HCT116 (cell line): ENCODE measurements at regions not wholly inside any gene's neighbourhood (a gene's known extent, or its start where the extent isn't known, plus 50 kb on each side); places are given as distances from the start of the nearest gene placed in this dataset.

Experiments
- CTCF ChIP-seq, 3 experiments: fragments of 200-600 bp in 1 of 3; sonication (generic) in 1 of 3; IDR thresholded peaks in 2 of 3; conservative IDR thresholded peaks in 1 of 3; 2 replicates each; pipeline ENCODE4 v1.5.1; 2012 to 2017; ENCODE audit warnings: low read depth in 2 of 3, low read length in 2 of 3, antibody characterized with exemption in 1 of 3, borderline replicate concordance in 1 of 3, control low read depth in 1 of 3, mild to moderate bottlenecking in 1 of 3, mixed read lengths in 1 of 3, mixed run types in 1 of 3, moderate library complexity in 1 of 3; ENCODE audit not compliant: insufficient read depth in 1 of 3
- EZH2phosphoT487 ChIP-seq: fragments of 200-600 bp; IDR thresholded peaks from 2 replicates; pipeline ENCODE4 v1.6.1; 2018; ENCODE audit warnings: antibody characterized with exemption, borderline replicate concordance

DNA sequence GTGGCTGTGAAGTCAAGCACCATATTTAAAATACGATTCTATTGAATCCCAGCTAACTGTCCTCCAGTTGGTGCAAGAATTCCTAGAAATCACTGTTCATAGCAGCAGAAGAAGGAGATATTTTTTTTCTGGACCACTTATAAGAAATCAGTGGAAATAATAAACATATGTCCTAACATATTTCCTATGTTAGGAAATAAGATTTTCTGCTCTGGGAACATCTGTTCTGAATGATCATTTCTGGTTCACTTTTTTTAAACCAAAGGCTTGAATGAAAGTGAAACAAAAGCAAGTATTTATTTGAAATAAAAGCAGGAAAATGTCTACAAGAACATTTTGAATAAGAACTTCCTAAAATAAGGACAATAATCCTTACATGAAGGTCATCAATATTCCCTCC, 138.9 kb upstream of the RALGAPA2 start:
- no peak for TF ChIP-seq CTCF (IDR thresholded peaks at IDR 0.05 in 2 of 3, conservative IDR thresholded peaks at IDR 0.05 in 1 of 3; ENCODE audit: borderline replicate concordance in 1 of 3, insufficient read depth in 1 of 3, low read depth in 2 of 3, low read length in 2 of 3)
- TF ChIP-seq EZH2phosphoT487 = no peak
